Lower leg skin (tissue), 3 donors: ENCODE measurements at regions not wholly inside any gene's neighbourhood (a gene's known extent, or its start where the extent isn't known, plus 50 kb on each side); places are given as distances from the start of the nearest gene placed in this dataset.

Experiments
- CTCF ChIP-seq, 3 donors: fragments of 450-650 bp; IDR thresholded peaks; one replicate each; pipeline ENCODE4 v1.5.1; 2016; ENCODE audit warnings: antibody characterized with exemption in 3 of 3, mild to moderate bottlenecking in 3 of 3, moderate library complexity in 2 of 3
- POLR2A ChIP-seq, 2 donors: fragments of 450-650 bp; IDR thresholded peaks; one replicate each; pipeline ENCODE4 v1.6.1; 2016 to 2017; ENCODE audit warnings: antibody characterized with exemption in 2 of 2, mild to moderate bottlenecking in 1 of 2, moderate library complexity in 1 of 2

GRCh38 chr4:112819729-112820128, 182.8 kb downstream of the LARP7 start:
- TF ChIP-seq POLR2A (IDR thresholded peaks at IDR 0.05), result no peak
- TF ChIP-seq CTCF (IDR thresholded peaks at IDR 0.05), result no peak
